Lower leg skin (tissue), 3 donors: ENCODE measurements at regions not wholly inside any gene's neighbourhood (a gene's known extent, or its start where the extent isn't known, plus 50 kb on each side); places are given as distances from the start of the nearest gene placed in this dataset.

Experiments used
- CTCF ChIP-seq, 3 donors: fragments of 450-650 bp; IDR thresholded peaks; one replicate each; pipeline ENCODE4 v1.5.1; 2016; ENCODE audit warnings: antibody characterized with exemption in 3 of 3, mild to moderate bottlenecking in 3 of 3, moderate library complexity in 2 of 3
- POLR2A ChIP-seq, 2 donors: fragments of 450-650 bp; IDR thresholded peaks; one replicate each; pipeline ENCODE4 v1.6.1; 2016 to 2017; ENCODE audit warnings: antibody characterized with exemption in 2 of 2, mild to moderate bottlenecking in 1 of 2, moderate library complexity in 1 of 2

GRCh38 chrY:15345471-15346155, 821.3 kb downstream of the NLGN4Y start:
- TF ChIP-seq CTCF (IDR thresholded peaks at IDR 0.05) (no peak), POLR2A (IDR thresholded peaks at IDR 0.05) (no peak)
